Central memory CD8-positive, alpha-beta T cell (primary cell): ENCODE measurements at regions not wholly inside any gene's neighbourhood (a gene's known extent, or its start where the extent isn't known, plus 50 kb on each side); places are given as distances from the start of the nearest gene placed in this dataset.
"Not testable (repeated sequence)": the region's sequence is repeated elsewhere in the genome, so short reads cannot be mapped to it uniquely, and the experiment has no call there.

Experiments
- ATAC-seq: fragments of 150-1000 bp; cut with Tn5 transposase; replicated peaks from 2 replicates; pipeline ENCODE4 v1.10.0; 2022; ENCODE audit warnings: mild to moderate bottlenecking, moderate FRiP score, moderate number of reproducible peaks; ENCODE audit not compliant: poor library complexity, severe bottlenecking; ENCODE audit errors: extremely low read depth
- DNase-seq, 2 donors: peaks; one replicate each; pipeline ENCODE4 v3.0.0; 2021; ENCODE audit warnings: low spot score in 2 of 2
- H3K27ac Mint-ChIP-seq: one replicate; pipeline ENCODE4 v1.8.0; 2022; ENCODE audit warnings: low read depth, mild to moderate bottlenecking, moderate library complexity, mixed read lengths
- H3K27me3 Mint-ChIP-seq: one replicate; pipeline ENCODE4 v1.8.0; 2022; ENCODE audit warnings: mixed read lengths
- H3K36me3 Mint-ChIP-seq: one replicate; pipeline ENCODE4 v1.8.0; 2022; ENCODE audit warnings: mild to moderate bottlenecking, moderate library complexity, mixed read lengths; ENCODE audit not compliant: insufficient read depth
- H3K4me1 Mint-ChIP-seq: one replicate; pipeline ENCODE4 v1.8.0; 2022; ENCODE audit warnings: mixed read lengths
- H3K4me3 Mint-ChIP-seq: one replicate; pipeline ENCODE4 v1.8.0; 2022; ENCODE audit warnings: mild to moderate bottlenecking, moderate library complexity, mixed read lengths
- H3K9me3 Mint-ChIP-seq: one replicate; pipeline ENCODE4 v1.8.0; 2022; ENCODE audit warnings: mixed read lengths

- no peak for ATAC-seq
- Mint-ChIP-seq H3K27ac (no peak overlapping the region), H3K4me3 (no peak overlapping the region), H3K9me3 (peaks cover 20% of the 10 kb centered on the region), H3K36me3 (peaks cover 3% of the 10 kb centered on the region), H3K27me3 (peaks cover 4% of the 10 kb centered on the region), H3K4me1 (peaks cover 33% of the 10 kb centered on the region)
- no peak for DNase-seq
These were observed 155.0 kb upstream of the ERCC6L2 start for GRCh38 chr9:95720496-95720895.

GRCh38 chr9:95719354-95719753, 156.1 kb upstream of the ERCC6L2 start:
- Mint-ChIP-seq H3K4me1 (peaks cover 21% of the 10 kb centered on the region), H3K4me3 (no peak overlapping the region), H3K27me3 (peaks cover 9% of the 10 kb centered on the region), H3K27ac (no peak overlapping the region), H3K9me3 (peaks cover 15% of the 10 kb centered on the region), H3K36me3 (no peaks in the 10 kb centered on the region)
- ATAC-seq (no peak), DNase-seq (no peak)

DNA sequence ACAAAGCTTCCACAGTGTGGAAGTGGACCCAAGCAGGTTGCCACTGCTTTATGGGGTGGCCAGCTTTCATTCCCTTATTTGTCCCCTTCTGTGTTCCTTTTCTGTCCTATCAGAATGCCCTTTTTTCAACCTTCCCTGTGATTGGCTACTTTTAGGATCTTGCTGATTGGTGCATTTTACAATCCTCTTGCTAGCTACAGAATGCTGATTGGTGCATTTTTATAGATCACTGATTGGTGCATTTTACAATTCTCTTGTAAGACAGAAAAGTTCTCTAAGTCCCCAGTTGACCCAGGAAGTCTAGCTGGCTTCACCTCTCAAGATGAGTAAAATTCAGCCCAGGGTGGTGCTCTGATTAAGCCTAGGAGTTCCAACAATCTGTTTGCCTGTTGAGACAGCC, 157.2 kb upstream of the ERCC6L2 start:
- H3K4me3 Mint-ChIP-seq, result no peak overlapping the region
- peaks cover 11% of the 10 kb centered on the region for H3K9me3 Mint-ChIP-seq

GRCh38 chr9:95715868-95716435, 159.5 kb upstream of the ERCC6L2 start:
- Mint-ChIP-seq H3K27me3 (peaks cover 18% of the 10 kb centered on the region), H3K9me3 (peaks cover 11% of the 10 kb centered on the region), H3K27ac (no peak overlapping the region), H3K36me3 (no peaks in the 10 kb centered on the region), H3K4me1 (no peaks in the 10 kb centered on the region), H3K4me3 (no peak overlapping the region)
- DNase-seq (no peak), ATAC-seq (no peak)

More for the DNA sequence above, 157.2 kb upstream of the ERCC6L2 start:
- ATAC-seq (no peak), DNase-seq (no peak)
- peaks cover 18% of the 10 kb centered on the region for H3K27me3 Mint-ChIP-seq
- H3K36me3 Mint-ChIP-seq, result no peaks in the 10 kb centered on the region
- H3K4me1 Mint-ChIP-seq, result peaks cover 10% of the 10 kb centered on the region
- H3K27ac Mint-ChIP-seq, result no peak overlapping the region

DNA sequence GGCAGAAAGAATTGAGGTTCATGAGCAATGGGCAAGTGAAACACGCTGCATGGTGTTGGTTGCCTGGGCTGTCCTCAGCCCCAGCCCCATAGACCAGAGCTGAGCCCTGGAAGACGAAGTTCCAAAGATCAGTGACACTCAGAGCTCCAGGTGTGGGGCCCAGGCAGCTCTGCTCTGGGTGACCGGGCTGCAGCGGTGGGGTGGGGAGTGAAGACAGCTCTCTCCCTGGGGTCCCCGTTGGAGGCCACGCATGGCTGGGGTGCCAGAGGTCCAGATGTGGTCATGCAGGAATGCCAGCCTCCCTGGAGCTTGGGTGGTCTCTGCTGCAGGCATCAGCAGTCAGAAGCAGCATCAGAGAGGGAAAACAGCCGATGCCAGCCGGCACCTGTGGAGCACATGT, 165.0 kb upstream of the ERCC6L2 start:
- peaks cover 25% of the 10 kb centered on the region for H3K27me3 Mint-ChIP-seq
- H3K27ac Mint-ChIP-seq, result no peak overlapping the region
- no peaks in the 10 kb centered on the region for H3K36me3 Mint-ChIP-seq
- H3K9me3 Mint-ChIP-seq, result peaks cover 3% of the 10 kb centered on the region
- no peaks in the 10 kb centered on the region for H3K4me1 Mint-ChIP-seq
- ATAC-seq (no peak), DNase-seq (no peak)
- H3K4me3 Mint-ChIP-seq, result no peak overlapping the region

DNA sequence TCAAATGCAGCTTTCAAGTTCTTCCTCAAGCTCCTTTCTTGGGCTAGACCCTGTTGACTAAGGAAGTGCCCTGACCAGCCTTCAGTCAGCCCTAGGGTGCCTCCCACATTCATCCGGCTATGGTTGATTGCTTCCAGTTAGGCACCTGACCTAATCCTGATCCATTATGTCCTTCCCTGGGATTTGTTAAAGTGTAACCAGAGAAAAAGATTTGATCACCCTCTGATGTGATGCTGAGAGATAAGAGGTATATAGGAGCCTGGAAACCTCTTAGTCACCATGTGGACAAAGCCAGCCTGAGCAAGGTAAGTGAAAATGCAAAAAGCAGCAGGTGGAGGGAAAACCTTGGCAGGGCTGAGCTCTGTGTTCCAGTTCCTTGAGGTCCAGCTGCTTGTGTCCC, 178.8 kb upstream of the ERCC6L2 start:
- Mint-ChIP-seq H3K4me1 (no peaks in the 10 kb centered on the region), H3K9me3 (no peaks in the 10 kb centered on the region), H3K27me3 (peaks cover 32% of the 10 kb centered on the region), H3K4me3 (no peak overlapping the region), H3K36me3 (no peaks in the 10 kb centered on the region), H3K27ac (no peak overlapping the region)
- ATAC-seq, result no peak
- no peak for DNase-seq

DNA sequence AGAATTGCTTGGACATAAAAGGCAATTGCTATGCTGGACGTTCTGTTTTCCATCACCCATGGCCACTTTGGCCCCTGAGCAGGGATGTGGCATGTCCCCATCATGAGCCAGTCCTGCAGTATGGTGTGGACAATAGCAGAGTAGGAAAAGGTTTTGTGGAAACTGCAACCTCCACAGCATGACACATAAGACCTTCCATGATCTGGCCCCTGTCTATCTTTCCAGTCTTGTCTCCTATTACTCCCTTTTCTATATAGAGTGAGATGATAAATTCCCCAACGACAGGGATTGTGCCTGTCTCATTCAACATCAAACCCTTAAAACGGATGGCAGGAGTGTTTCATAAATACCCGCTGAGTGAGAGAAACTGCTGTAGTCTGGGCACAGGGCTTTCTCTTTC, 174.7 kb upstream of the PTCH1 start:
- DNase-seq (no peak), ATAC-seq (no peak)
- H3K4me1 Mint-ChIP-seq, result no peaks in the 10 kb centered on the region
- peaks cover 38% of the 10 kb centered on the region for H3K27me3 Mint-ChIP-seq
- no peaks in the 10 kb centered on the region for H3K9me3 Mint-ChIP-seq
- no peak overlapping the region for H3K4me3 Mint-ChIP-seq
- no peak overlapping the region for H3K27ac Mint-ChIP-seq
- no peaks in the 10 kb centered on the region for H3K36me3 Mint-ChIP-seq

DNA sequence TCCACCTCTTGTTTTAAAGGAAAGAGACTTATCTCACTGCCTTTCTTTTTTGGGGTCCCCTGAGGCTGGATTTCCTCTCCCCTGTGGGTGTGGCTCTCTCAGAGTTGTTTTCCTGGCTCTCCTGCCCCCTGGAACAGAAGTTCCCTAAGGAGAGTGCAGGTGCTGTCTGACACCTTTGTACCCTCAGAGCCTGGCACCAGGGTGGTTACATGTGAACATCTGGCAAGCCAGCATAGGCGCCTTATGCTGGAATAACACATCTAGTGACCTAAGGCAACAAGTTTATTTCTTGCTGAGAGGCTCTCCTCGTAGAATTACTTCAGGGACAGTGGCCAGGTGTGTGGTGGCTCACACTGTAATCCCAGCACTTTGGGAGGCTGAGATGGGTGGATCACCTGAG, 172.9 kb upstream of the PTCH1 start:
- ATAC-seq (no peak), DNase-seq (no peak)
- peaks cover 25% of the 10 kb centered on the region for H3K27me3 Mint-ChIP-seq
- H3K4me3 Mint-ChIP-seq, result no peak overlapping the region
- H3K36me3 Mint-ChIP-seq, result no peaks in the 10 kb centered on the region
- H3K27ac Mint-ChIP-seq, result no peak overlapping the region
- H3K4me1 Mint-ChIP-seq, result no peaks in the 10 kb centered on the region
- no peaks in the 10 kb centered on the region for H3K9me3 Mint-ChIP-seq

GRCh38 chr9:95684516-95684915, 167.7 kb upstream of the PTCH1 start:
- H3K36me3 Mint-ChIP-seq, result no peaks in the 10 kb centered on the region
- no peaks in the 10 kb centered on the region for H3K9me3 Mint-ChIP-seq
- H3K4me1 Mint-ChIP-seq, result peaks cover 5% of the 10 kb centered on the region
- peaks cover 41% of the 10 kb centered on the region for H3K27me3 Mint-ChIP-seq
- H3K4me3 Mint-ChIP-seq, result no peak overlapping the region
- DNase-seq (no peak), ATAC-seq (no peak)
- no peak overlapping the region for H3K27ac Mint-ChIP-seq

DNA sequence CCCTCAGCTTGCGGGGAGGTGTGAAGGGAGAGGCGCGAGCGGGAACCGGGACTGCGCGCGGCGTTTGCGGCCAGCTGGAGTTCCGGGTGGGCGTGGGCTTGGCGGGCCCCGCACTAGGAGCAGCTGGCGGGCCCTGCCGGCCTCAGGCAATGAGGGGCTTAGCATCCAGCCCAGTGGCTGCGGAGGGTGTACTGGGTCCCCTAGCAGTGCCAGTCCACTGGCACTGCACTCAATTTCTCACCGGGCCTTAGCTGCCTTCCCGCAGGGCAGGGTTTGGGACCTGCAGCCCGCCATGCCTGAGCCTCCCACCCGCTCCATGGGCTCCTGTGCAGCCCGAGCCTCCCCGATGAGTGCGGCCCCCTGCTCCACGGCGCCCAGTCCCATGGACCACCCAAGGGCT, 163.5 kb upstream of the PTCH1 start:
- H3K9me3 Mint-ChIP-seq, H3K27ac Mint-ChIP-seq, H3K4me3 Mint-ChIP-seq, H3K4me1 Mint-ChIP-seq, H3K36me3 Mint-ChIP-seq, DNase-seq, ATAC-seq: not testable (repeated sequence)
- H3K27me3 Mint-ChIP-seq, result peaks cover 50% of the 10 kb centered on the region

- DNase-seq (no peak), ATAC-seq (no peak)
- Mint-ChIP-seq H3K9me3 (no peaks in the 10 kb centered on the region), H3K4me1 (peaks cover 5% of the 10 kb centered on the region), H3K27ac (no peak overlapping the region), H3K36me3 (peaks cover 2% of the 10 kb centered on the region), H3K27me3 (peaks cover 54% of the 10 kb centered on the region), H3K4me3 (no peak overlapping the region)
These were observed 163.1 kb upstream of the PTCH1 start for GRCh38 chr9:95679874-95680273.

GRCh38 chr9:95678759-95679158, 162.0 kb upstream of the PTCH1 start:
- Mint-ChIP-seq H3K4me3 (no peak overlapping the region), H3K27me3 (peaks cover 57% of the 10 kb centered on the region), H3K4me1 (peaks cover 5% of the 10 kb centered on the region), H3K36me3 (peaks cover 2% of the 10 kb centered on the region), H3K9me3 (no peaks in the 10 kb centered on the region), H3K27ac (no peak overlapping the region)
- DNase-seq, result no peak
- ATAC-seq, result no peak

DNA sequence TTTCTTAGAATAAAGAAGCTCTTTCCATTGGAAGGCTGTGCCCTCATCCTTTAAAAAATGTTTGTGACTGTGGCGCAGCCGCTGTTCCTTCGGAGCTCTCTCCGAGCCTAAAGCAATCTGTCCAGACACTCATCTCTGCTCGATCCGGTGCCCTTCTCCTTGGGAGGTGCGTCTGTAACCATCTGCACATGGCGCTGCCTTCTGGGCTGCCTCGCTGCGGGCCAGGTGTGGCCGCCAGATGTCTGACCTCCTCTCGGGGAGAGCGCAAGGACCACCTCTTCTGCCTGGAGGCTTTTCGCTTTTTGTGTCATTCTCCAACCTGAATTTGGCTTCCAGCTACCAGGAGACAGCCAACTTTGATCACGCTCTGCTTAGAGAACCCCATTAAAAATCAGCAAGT, 153.4 kb upstream of the PTCH1 start:
- no peak overlapping the region for H3K4me3 Mint-ChIP-seq
- H3K27ac Mint-ChIP-seq, result no peak overlapping the region
- no peaks in the 10 kb centered on the region for H3K4me1 Mint-ChIP-seq
- no peak for DNase-seq
- no peaks in the 10 kb centered on the region for H3K9me3 Mint-ChIP-seq
- ATAC-seq, result no peak
- H3K36me3 Mint-ChIP-seq, result no peaks in the 10 kb centered on the region
- peaks cover 67% of the 10 kb centered on the region for H3K27me3 Mint-ChIP-seq

DNA sequence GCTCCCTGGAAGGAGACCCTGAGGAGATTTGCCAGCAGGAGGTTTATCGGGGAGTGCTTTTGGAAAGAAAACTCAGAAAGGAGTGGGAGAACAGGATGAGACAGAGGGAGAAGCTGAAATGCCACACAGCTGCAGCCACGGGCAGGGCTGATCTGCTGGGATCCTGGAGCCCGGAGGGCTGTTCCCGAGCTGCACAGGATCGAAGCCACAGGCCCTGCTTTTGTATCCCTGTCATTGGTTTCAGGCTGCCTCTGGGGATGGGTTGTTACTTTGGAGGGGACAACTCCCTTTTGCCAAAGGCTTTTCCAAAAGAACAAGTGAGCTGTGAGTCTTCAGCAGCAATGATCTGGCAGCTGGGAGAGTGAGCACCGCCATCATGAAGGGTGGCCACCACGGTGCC, 152.5 kb upstream of the PTCH1 start:
- Mint-ChIP-seq H3K36me3 (no peaks in the 10 kb centered on the region), H3K4me3 (no peak overlapping the region), H3K9me3 (no peaks in the 10 kb centered on the region), H3K4me1 (no peaks in the 10 kb centered on the region), H3K27ac (no peak overlapping the region), H3K27me3 (peaks cover 61% of the 10 kb centered on the region)
- no peak for ATAC-seq
- DNase-seq, result no peak
